IgD-negative memory B cell (primary cell): ENCODE measurements at regions not wholly inside any gene's neighbourhood (a gene's known extent, or its start where the extent isn't known, plus 50 kb on each side); places are given as distances from the start of the nearest gene placed in this dataset.
"Not testable (repeated sequence)": the region's sequence is repeated elsewhere in the genome, so short reads cannot be mapped to it uniquely, and the experiment has no call there.

Source experiments
- H3K27ac Mint-ChIP-seq, 3 donors: one replicate each; pipeline ENCODE4 v1.8.0; 2020 to 2022; ENCODE audit warnings: mild to moderate bottlenecking in 3 of 3, mixed read lengths in 3 of 3, moderate library complexity in 1 of 3
- H3K27me3 Mint-ChIP-seq: one replicate; pipeline ENCODE4 v1.8.0; 2021; ENCODE audit warnings: mixed read lengths
- H3K36me3 Mint-ChIP-seq: one replicate; pipeline ENCODE4 v1.8.0; 2020; ENCODE audit warnings: mild to moderate bottlenecking, mixed read lengths
- H3K4me1 Mint-ChIP-seq, 3 donors: one replicate each; pipeline ENCODE4 v1.8.0; 2020 to 2022; ENCODE audit warnings: mixed read lengths in 3 of 3, mild to moderate bottlenecking in 1 of 3
- H3K4me3 Mint-ChIP-seq, 4 donors: one replicate each; pipeline ENCODE4 v1.8.0; 2020 to 2022; ENCODE audit warnings: mild to moderate bottlenecking in 4 of 4, mixed read lengths in 4 of 4, moderate library complexity in 3 of 4
- H3K9me3 Mint-ChIP-seq, 3 donors: one replicate each; pipeline ENCODE4 v1.8.0; 2020 to 2021; ENCODE audit warnings: mixed read lengths in 3 of 3, mild to moderate bottlenecking in 1 of 3

GRCh38 chr5:21391506-21391905, 1403.5 kb upstream of the CDH18 start:
- H3K4me3 Mint-ChIP-seq: no peak overlapping the region
- no peaks in the 10 kb centered on the region for H3K9me3 Mint-ChIP-seq
- H3K27ac Mint-ChIP-seq: no peak overlapping the region
- H3K27me3 Mint-ChIP-seq: no peaks in the 10 kb centered on the region
- H3K36me3 Mint-ChIP-seq: no peaks in the 10 kb centered on the region
- H3K4me1 Mint-ChIP-seq: no peaks in the 10 kb centered on the region

- H3K4me3 Mint-ChIP-seq, H3K36me3 Mint-ChIP-seq, H3K9me3 Mint-ChIP-seq, H3K27me3 Mint-ChIP-seq, H3K4me1 Mint-ChIP-seq, H3K27ac Mint-ChIP-seq: not testable (repeated sequence)
These were observed 1372.8 kb upstream of the CDH18 start for GRCh38 chr5:21360754-21361153.

GRCh38 chr5:21341948-21342261, 1353.9 kb upstream of the CDH18 start:
- not testable (repeated sequence) for H3K9me3 Mint-ChIP-seq, H3K27me3 Mint-ChIP-seq, H3K36me3 Mint-ChIP-seq, H3K27ac Mint-ChIP-seq, H3K4me1 Mint-ChIP-seq
- H3K4me3 Mint-ChIP-seq: peak overlapping the region in 2 of 4 donors; percentile 30 to 84

GRCh38 chr5:21341203-21341947, 1353.4 kb upstream of the CDH18 start:
- H3K27me3 Mint-ChIP-seq, H3K9me3 Mint-ChIP-seq, H3K27ac Mint-ChIP-seq, H3K4me1 Mint-ChIP-seq, H3K36me3 Mint-ChIP-seq: not testable (repeated sequence)
- peak overlapping the region in 2 of 4 donors; percentile 30 to 84 for H3K4me3 Mint-ChIP-seq

- H3K4me1 Mint-ChIP-seq, H3K36me3 Mint-ChIP-seq, H3K4me3 Mint-ChIP-seq, H3K27ac Mint-ChIP-seq, H3K27me3 Mint-ChIP-seq, H3K9me3 Mint-ChIP-seq: not testable (repeated sequence)
These were observed 1352.2 kb upstream of the CDH18 start for GRCh38 chr5:21340233-21340632.

- H3K4me1 Mint-ChIP-seq, H3K9me3 Mint-ChIP-seq, H3K4me3 Mint-ChIP-seq, H3K27me3 Mint-ChIP-seq, H3K36me3 Mint-ChIP-seq, H3K27ac Mint-ChIP-seq: not testable (repeated sequence)
These were observed 1348.5 kb upstream of the CDH18 start for GRCh38 chr5:21336478-21336877.

GRCh38 chr5:21315376-21315775, 1327.4 kb upstream of the CDH18 start:
- H3K4me3 Mint-ChIP-seq, H3K36me3 Mint-ChIP-seq, H3K27ac Mint-ChIP-seq, H3K4me1 Mint-ChIP-seq, H3K9me3 Mint-ChIP-seq, H3K27me3 Mint-ChIP-seq: not testable (repeated sequence)

GRCh38 chr5:21301205-21301604, 1313.2 kb upstream of the CDH18 start:
- not testable (repeated sequence) for H3K4me3 Mint-ChIP-seq, H3K4me1 Mint-ChIP-seq, H3K27ac Mint-ChIP-seq, H3K36me3 Mint-ChIP-seq, H3K9me3 Mint-ChIP-seq, H3K27me3 Mint-ChIP-seq

- H3K4me3 Mint-ChIP-seq, H3K27ac Mint-ChIP-seq, H3K4me1 Mint-ChIP-seq, H3K36me3 Mint-ChIP-seq, H3K27me3 Mint-ChIP-seq, H3K9me3 Mint-ChIP-seq: not testable (repeated sequence)
These were observed 1286.4 kb upstream of the CDH18 start for GRCh38 chr5:21274361-21274760.

- Mint-ChIP-seq H3K4me3 (no peak overlapping the region), H3K4me1 (no peaks in the 10 kb centered on the region), H3K36me3 (no peaks in the 10 kb centered on the region), H3K27ac (no peak overlapping the region), H3K9me3 (peaks cover 2 to 6% (median 5%) of the 10 kb centered on the region in 3 donors), H3K27me3 (no peaks in the 10 kb centered on the region)
These were observed 1275.4 kb upstream of the CDH18 start for GRCh38 chr5:21263361-21263760.

- Mint-ChIP-seq H3K27me3 (no peaks in the 10 kb centered on the region), H3K27ac (no peak overlapping the region), H3K9me3 (peaks cover 2 to 7% (median 4%) of the 10 kb centered on the region in 3 donors)
These were observed 1266.2 kb upstream of the CDH18 start for GRCh38 chr5:21254161-21254560.

GRCh38 chr5:21244982-21245381, 1257.0 kb upstream of the CDH18 start:
- no peak overlapping the region for H3K27ac Mint-ChIP-seq
- H3K4me1 Mint-ChIP-seq: no peaks in the 10 kb centered on the region
- no peaks in the 10 kb centered on the region for H3K9me3 Mint-ChIP-seq
- no peaks in the 10 kb centered on the region for H3K36me3 Mint-ChIP-seq
- H3K27me3 Mint-ChIP-seq: no peaks in the 10 kb centered on the region
- H3K4me3 Mint-ChIP-seq: no peak overlapping the region

More at GRCh38 chr5:21254161-21254560, 1266.2 kb upstream of the CDH18 start:
- H3K4me1 Mint-ChIP-seq: no peaks in the 10 kb centered on the region
- no peaks in the 10 kb centered on the region for H3K36me3 Mint-ChIP-seq
- H3K4me3 Mint-ChIP-seq: no peak overlapping the region

- no peaks in the 10 kb centered on the region for H3K27me3 Mint-ChIP-seq
- no peak overlapping the region for H3K27ac Mint-ChIP-seq
- H3K4me3 Mint-ChIP-seq: no peak overlapping the region
- H3K9me3 Mint-ChIP-seq: no peaks in the 10 kb centered on the region
- no peaks in the 10 kb centered on the region for H3K4me1 Mint-ChIP-seq
- no peaks in the 10 kb centered on the region for H3K36me3 Mint-ChIP-seq
These were observed 1250.8 kb upstream of the CDH18 start for GRCh38 chr5:21238786-21239185.

GRCh38 chr5:21237461-21237860, 1249.5 kb upstream of the CDH18 start:
- H3K9me3 Mint-ChIP-seq: no peaks in the 10 kb centered on the region
- peaks cover 0 to 3% (median 0%) of the 10 kb centered on the region in 3 donors for H3K4me1 Mint-ChIP-seq

GRCh38 chr5:21236971-21237427, 1249.0 kb upstream of the CDH18 start:
- Mint-ChIP-seq H3K27me3 (no peaks in the 10 kb centered on the region), H3K27ac (no peak overlapping the region), H3K9me3 (no peaks in the 10 kb centered on the region), H3K4me1 (peaks cover 0 to 3% (median 0%) of the 10 kb centered on the region in 3 donors), H3K4me3 (no peak overlapping the region), H3K36me3 (no peaks in the 10 kb centered on the region)

More at GRCh38 chr5:21237461-21237860, 1249.5 kb upstream of the CDH18 start:
- H3K27ac Mint-ChIP-seq: no peak overlapping the region
- no peaks in the 10 kb centered on the region for H3K36me3 Mint-ChIP-seq
- H3K27me3 Mint-ChIP-seq: no peaks in the 10 kb centered on the region
- H3K4me3 Mint-ChIP-seq: no peak overlapping the region

GRCh38 chr5:21236104-21236503, 1248.1 kb upstream of the CDH18 start:
- H3K4me3 Mint-ChIP-seq: no peak overlapping the region
- H3K27me3 Mint-ChIP-seq: no peaks in the 10 kb centered on the region
- peaks cover 0 to 3% (median 0%) of the 10 kb centered on the region in 3 donors for H3K4me1 Mint-ChIP-seq
- no peaks in the 10 kb centered on the region for H3K36me3 Mint-ChIP-seq
- no peak overlapping the region for H3K27ac Mint-ChIP-seq
- H3K9me3 Mint-ChIP-seq: no peaks in the 10 kb centered on the region
